Thyroid gland (tissue), 4 donors: ENCODE measurements at regions not wholly inside any gene's neighbourhood (a gene's known extent, or its start where the extent isn't known, plus 50 kb on each side); places are given as distances from the start of the nearest gene placed in this dataset.

Experiments used
- CTCF ChIP-seq, 6 experiments: fragments of 200-600 bp in 3 of 6; fragments of 450-650 bp in 3 of 6; sonication (generic) in 3 of 6; IDR thresholded peaks; one replicate each; pipeline ENCODE4 v1.5.1; 2016 to 2019; ENCODE audit warnings: antibody characterized with exemption in 6 of 6, mild to moderate bottlenecking in 2 of 6, inconsistent platforms in 1 of 6, moderate library complexity in 1 of 6
- POLR2A ChIP-seq, 2 donors: fragments of 450-650 bp; IDR thresholded peaks; one replicate each; pipeline ENCODE4 v1.6.1; 2017; ENCODE audit warnings: antibody characterized with exemption in 2 of 2, mild to moderate bottlenecking in 2 of 2, moderate library complexity in 1 of 2

- TF ChIP-seq CTCF (IDR thresholded peaks at IDR 0.05) = no peak
- no peak for TF ChIP-seq POLR2A (IDR thresholded peaks at IDR 0.05)
Observed at GRCh38 chr10:61142987-61143386, 199.0 kb upstream of the RHOBTB1 start.
